Ectodermal cell (in vitro differentiated cells): ENCODE measurements at regions not wholly inside any gene's neighbourhood (a gene's known extent, or its start where the extent isn't known, plus 50 kb on each side); places are given as distances from the start of the nearest gene placed in this dataset.
"Not testable (repeated sequence)": the region's sequence is repeated elsewhere in the genome, so short reads cannot be mapped to it uniquely, and the experiment has no call there.

Experiments
- H3K27ac ChIP-seq: 2 replicates; pipeline ENCODE4 v1.7.0; 2013; ENCODE audit warnings: mild to moderate bottlenecking, low read depth, low read length; ENCODE audit not compliant: insufficient read depth, poor library complexity, severe bottlenecking
- H3K27me3 ChIP-seq: 2 replicates; pipeline ENCODE4 v1.7.0; 2013; ENCODE audit warnings: mild to moderate bottlenecking, low read length; ENCODE audit not compliant: insufficient read depth, control insufficient read depth, poor library complexity, severe bottlenecking
- H3K36me3 ChIP-seq: one replicate; pipeline ENCODE4 v1.7.0; 2013; ENCODE audit warnings: low read length; ENCODE audit not compliant: control insufficient read depth, insufficient read depth
- H3K4me1 ChIP-seq: one replicate; pipeline ENCODE4 v1.7.0; 2013; ENCODE audit warnings: low read length; ENCODE audit not compliant: control insufficient read depth, insufficient read depth
- H3K4me3 ChIP-seq: 2 replicates; pipeline ENCODE4 v1.7.0; 2013; ENCODE audit warnings: low read depth, low read length, control low read depth; ENCODE audit not compliant: insufficient read depth
- H3K9me3 ChIP-seq: 2 replicates; pipeline ENCODE4 v1.7.0; 2013; ENCODE audit warnings: mild to moderate bottlenecking, low read length, moderate library complexity; ENCODE audit not compliant: control insufficient read depth
- WGBS, 2 experiments: methylation state at CpG; one replicate each; pipeline ENCODE4 v1.1.7; 2013; ENCODE audit warnings: missing lambda C conversion rate in 2 of 2; 5-methylcytosine and 5-hydroxymethylcytosine counted together

DNA sequence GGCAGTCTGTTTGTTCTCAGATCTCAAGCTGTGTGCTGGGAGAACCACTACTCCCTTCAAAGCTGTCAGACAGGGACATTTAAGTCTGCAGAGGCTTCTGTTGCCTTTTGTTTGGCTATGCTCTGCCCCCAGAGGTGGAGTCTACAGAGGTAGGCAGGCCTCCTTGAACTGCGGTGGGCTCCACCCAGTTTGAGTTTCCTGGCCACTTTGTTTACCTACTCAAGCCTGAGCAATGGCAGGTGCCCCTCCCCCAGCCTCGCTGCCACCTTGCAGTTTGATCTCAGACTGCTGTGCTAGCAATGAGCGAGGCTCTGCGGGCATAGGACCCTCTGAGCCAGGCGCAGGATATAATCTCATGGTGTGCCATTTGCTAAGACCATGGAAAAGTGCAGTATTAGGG is 138.3 kb downstream of the TPBG start:
- H3K27me3 ChIP-seq, H3K4me3 ChIP-seq, H3K4me1 ChIP-seq, H3K36me3 ChIP-seq, H3K9me3 ChIP-seq, H3K27ac ChIP-seq: not testable (repeated sequence)
- 86 to 87% methylated on average over 5 of the region's 5 CpGs for WGBS, 2 experiments

DNA sequence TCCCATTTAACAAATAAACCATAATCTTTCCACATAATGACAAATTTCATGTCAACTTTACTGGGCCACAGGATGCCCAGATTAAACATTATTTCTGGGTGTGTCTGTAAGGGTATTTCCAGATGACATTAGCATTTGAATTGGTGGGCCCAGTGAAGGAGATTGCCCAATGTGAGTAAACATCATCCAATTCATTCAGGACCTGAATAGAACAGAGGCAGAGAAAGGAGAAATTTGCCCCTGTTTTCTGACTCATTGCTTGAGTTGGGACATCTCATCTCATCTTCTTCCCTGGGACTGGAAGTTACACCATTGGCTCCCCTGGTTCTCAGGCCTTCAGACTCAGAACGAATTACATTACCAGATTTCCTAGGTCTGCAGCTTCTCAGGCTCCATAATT is 142.9 kb downstream of the TPBG start:
- H3K4me3 ChIP-seq = no peak overlapping the region
- H3K27ac ChIP-seq = no peak overlapping the region
- no peaks in the 10 kb centered on the region for H3K9me3 ChIP-seq
- no peaks in the 10 kb centered on the region for H3K36me3 ChIP-seq
- no peaks in the 10 kb centered on the region for H3K4me1 ChIP-seq
- H3K27me3 ChIP-seq = no peaks in the 10 kb centered on the region
- 60 to 69% methylated on average over 1 of the region's 1 CpG for WGBS, 2 experiments

DNA sequence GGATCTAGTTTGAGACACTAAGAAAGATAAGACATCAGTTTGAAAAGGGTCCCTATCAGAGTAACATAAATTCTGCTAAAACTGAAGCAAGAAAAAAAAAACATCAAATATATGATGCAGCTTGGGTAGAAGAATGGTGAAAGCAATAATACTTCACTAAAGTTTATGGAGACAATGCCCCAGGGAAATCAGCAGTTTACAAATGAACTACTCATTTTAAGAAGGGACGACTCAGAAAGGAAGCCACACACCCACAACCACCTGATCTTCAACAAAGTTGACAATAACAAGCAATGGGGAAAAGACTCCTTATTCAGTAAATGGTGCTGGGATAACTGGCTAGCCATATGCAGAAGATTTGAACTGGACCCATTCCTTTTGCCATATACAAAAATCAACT is 143.5 kb downstream of the TPBG start:
- no peaks in the 10 kb centered on the region for H3K9me3 ChIP-seq
- no peaks in the 10 kb centered on the region for H3K36me3 ChIP-seq
- no peak overlapping the region for H3K27ac ChIP-seq
- no peak overlapping the region for H3K4me3 ChIP-seq
- 43 to 55% methylated on average over 1 of the region's 1 CpG for WGBS, 2 experiments
- H3K27me3 ChIP-seq = no peaks in the 10 kb centered on the region
- no peaks in the 10 kb centered on the region for H3K4me1 ChIP-seq

DNA sequence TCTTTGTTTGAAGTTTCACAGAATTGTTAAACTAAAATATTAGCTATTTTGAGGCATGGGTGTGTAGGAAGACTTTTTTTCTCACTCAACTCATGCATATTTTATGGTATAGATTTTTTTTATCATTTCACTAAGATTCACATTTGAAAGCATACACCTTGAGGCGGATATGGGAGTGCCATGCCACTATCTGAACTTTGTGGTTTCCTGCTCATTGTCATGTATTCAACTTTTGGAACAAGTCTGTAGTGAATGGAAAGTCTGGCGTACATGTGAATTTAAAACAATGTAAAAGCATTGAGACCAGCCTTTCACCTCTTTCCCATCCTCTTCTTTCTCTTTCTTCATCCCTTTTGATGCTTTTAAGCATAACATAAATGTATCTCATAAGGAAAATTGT is 147.9 kb downstream of the TPBG start:
- 91 to 94% methylated on average over 2 of the region's 2 CpGs for WGBS, 2 experiments
- no peaks in the 10 kb centered on the region for H3K36me3 ChIP-seq
- no peak overlapping the region for H3K27ac ChIP-seq
- H3K9me3 ChIP-seq = no peaks in the 10 kb centered on the region
- no peak overlapping the region for H3K4me3 ChIP-seq
- H3K27me3 ChIP-seq = no peaks in the 10 kb centered on the region
- no peaks in the 10 kb centered on the region for H3K4me1 ChIP-seq

DNA sequence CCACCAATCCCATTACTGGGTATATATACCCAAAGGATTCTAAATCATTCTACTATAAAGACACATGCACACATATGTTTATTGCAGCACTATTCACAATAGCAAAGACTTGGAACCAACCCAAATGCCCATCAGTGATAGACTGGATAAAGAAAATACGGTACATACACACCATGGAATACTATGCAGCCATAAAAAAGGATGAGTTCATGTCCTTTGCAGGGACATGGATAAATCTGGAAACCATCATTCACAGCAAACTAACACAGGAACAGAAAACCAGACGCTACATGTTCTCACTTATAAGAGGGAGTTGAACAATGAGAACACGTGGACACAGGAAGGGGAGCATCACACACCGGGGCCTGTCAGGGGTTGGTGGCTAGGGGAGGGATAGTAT is 154.3 kb downstream of the TPBG start:
- H3K4me3 ChIP-seq, H3K9me3 ChIP-seq, H3K27me3 ChIP-seq, H3K27ac ChIP-seq, H3K36me3 ChIP-seq, H3K4me1 ChIP-seq: not testable (repeated sequence)
- 93 to 95% methylated on average over 4 of the region's 4 CpGs for WGBS, 2 experiments

DNA sequence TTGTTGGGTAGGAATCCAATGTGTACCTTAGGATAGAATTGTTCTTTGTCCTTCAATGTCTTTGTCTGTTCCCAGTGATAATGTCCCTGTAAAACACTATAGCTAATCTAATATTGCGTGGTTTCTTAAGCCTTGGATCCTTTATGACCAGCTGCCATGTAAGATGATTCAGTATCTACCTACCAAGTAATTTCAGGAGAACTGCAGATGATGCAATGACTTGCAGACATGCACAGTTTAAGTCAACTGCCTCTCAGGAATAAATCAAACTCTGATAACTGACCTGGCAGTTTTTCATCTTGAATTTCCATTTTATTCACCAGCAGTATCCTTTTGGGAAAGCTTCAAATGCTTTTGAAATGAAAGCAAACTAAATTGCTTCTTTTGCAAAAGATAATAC is 157.8 kb downstream of the TPBG start:
- Histone ChIP-seq H3K27me3 (no peaks in the 10 kb centered on the region), H3K4me1 (no peaks in the 10 kb centered on the region), H3K4me3 (no peak overlapping the region), H3K36me3 (no peaks in the 10 kb centered on the region), H3K27ac (no peak overlapping the region), H3K9me3 (no peaks in the 10 kb centered on the region)
- WGBS, 2 experiments = 95 to 100% methylated on average over 1 of the region's 1 CpG

DNA sequence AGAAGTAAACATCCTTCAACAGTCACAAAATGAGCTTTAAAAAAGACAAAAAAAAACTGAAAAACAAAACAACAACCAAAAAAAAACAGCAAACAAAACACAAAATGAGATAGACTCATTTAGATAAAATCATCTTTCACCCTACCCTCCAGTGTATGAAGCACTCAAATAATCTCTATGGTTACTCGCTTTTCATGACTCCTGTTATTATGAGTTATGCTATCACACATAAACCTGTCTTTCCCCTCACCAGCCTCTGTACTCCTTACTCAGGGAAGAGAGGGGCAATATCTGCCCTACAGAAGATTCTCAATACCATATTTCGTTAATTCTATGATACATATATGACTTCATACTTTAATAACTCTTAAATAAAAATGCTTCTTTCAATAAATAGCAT is 158.2 kb downstream of the TPBG start:
- no peaks in the 10 kb centered on the region for H3K4me1 ChIP-seq
- no peaks in the 10 kb centered on the region for H3K27me3 ChIP-seq
- no peak overlapping the region for H3K4me3 ChIP-seq
- H3K27ac ChIP-seq = no peak overlapping the region
- no peaks in the 10 kb centered on the region for H3K9me3 ChIP-seq
- no peaks in the 10 kb centered on the region for H3K36me3 ChIP-seq
- 89 to 100% methylated on average over 1 to 2 of the region's 2 CpGs for WGBS, 2 experiments

DNA sequence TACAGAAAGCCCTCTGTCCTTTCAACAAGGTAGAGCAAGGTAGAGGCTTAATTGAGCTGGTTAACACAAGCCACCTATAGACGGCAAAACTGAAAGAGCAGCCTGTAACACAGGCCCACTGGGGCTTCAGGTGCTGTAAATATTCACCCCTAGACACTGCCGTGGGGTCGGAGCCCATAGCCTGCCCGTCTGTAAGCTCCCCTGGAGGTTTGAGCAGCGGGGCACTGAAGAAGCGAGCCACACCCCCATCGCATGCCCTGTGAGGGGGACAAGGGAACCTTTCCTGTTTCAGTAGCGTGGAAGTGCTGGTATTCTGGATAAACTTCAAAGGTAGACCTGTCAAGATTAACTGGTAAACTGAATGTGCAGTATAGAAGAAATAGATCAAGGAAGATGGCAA is 160.4 kb downstream of the TPBG start:
- no peaks in the 10 kb centered on the region for H3K36me3 ChIP-seq

DNA sequence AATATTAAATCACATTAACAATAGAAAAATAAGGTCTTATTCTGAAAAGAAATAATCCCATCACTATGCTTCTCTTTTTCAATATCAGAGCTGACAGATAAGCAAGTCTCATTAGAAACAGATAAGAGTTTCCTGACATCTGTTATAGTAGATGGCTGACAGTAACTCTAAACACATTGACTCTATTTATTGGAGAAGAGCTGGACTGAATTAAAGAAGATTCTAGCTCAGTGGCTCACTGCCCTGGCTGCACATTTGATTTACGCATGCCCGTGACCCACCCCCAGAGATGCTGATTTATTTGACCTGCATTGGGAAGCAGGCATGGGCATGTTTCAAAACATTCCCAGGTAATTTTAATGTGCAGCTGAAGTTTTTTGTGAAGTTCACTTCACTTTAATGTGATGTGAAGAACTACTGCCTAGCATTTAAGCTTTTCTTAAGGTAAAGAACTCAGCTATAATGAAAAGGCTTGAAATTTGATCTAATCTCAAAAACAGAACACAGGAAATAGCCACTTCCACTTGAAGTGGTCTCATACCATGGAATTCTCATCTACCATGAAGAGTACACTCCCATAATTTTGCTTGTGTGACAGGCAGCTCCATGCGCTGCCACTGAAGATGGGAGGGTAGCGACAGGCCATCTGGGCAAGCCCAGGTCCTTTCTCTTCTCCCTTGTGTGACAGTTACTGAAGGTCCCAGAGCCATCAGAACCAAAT is 162.3 kb downstream of the TPBG start:
- 97 to 100% methylated on average over 4 of the region's 4 CpGs for WGBS, 2 experiments
- Histone ChIP-seq H3K27me3 (no peaks in the 10 kb centered on the region), H3K4me1 (no peaks in the 10 kb centered on the region), H3K4me3 (no peak overlapping the region), H3K9me3 (no peaks in the 10 kb centered on the region), H3K36me3 (no peaks in the 10 kb centered on the region), H3K27ac (no peak overlapping the region)

More for the DNA sequence above, 160.4 kb downstream of the TPBG start:
- 87 to 88% methylated on average over 8 of the region's 8 CpGs for WGBS, 2 experiments
- H3K27ac ChIP-seq = no peak overlapping the region
- H3K27me3 ChIP-seq = no peaks in the 10 kb centered on the region
- H3K4me3 ChIP-seq = no peak overlapping the region
- H3K9me3 ChIP-seq = no peaks in the 10 kb centered on the region
- H3K4me1 ChIP-seq = no peaks in the 10 kb centered on the region

DNA sequence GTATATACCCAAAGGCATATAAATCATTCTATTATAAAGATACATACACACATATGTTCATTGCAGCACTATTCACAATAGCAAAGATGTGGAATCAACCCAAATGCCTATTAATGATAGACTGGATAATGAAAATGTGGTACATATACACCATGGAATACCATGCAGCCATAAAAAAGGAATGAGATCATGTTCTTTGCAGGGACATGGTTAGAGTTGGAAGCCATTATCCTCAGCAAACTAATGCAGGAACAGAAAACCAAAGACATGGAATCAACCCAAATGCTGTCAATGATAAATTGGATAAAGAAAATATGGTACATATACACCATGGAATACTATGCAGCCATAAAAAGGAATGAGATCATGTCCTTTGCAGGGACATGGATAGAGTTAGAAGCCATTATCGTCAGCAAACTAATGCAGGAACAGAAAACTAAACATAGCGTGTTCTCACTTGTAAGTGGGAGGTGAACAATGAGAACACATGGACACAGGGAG is 166.4 kb downstream of the TPBG start:
- WGBS, 2 experiments = 96% methylated on average over 2 of the region's 2 CpGs
- not testable (repeated sequence) for H3K9me3 ChIP-seq, H3K4me3 ChIP-seq, H3K4me1 ChIP-seq, H3K27ac ChIP-seq, H3K27me3 ChIP-seq, H3K36me3 ChIP-seq

DNA sequence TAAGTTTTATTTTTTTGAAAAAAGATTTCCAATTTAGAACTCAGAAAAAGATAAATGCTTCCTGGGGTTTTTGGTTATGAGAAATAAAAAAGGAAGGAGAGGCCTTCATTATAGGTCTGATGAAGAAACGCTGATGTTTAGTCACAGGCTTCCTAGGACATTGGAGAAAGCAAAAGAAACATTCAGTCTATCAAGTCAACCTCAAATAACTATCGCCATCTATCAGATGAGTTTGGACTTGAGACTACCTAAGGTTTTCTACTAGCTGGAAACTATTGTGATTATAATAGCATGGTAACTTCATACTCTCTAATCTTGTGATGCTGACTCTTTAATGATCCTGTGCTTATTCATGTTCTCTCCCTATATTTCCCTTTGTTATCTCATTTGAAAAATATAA is 171.3 kb downstream of the TPBG start:
- Histone ChIP-seq H3K4me1 (peaks cover 4% of the 10 kb centered on the region), H3K9me3 (no peaks in the 10 kb centered on the region), H3K27me3 (no peaks in the 10 kb centered on the region), H3K36me3 (no peaks in the 10 kb centered on the region), H3K27ac (no peak overlapping the region), H3K4me3 (no peak overlapping the region)
- 80 to 81% methylated on average over 1 to 2 of the region's 2 CpGs for WGBS, 2 experiments
